GM21737 (cell line): ENCODE measurements at regions not wholly inside any gene's neighbourhood (a gene's known extent, or its start where the extent isn't known, plus 50 kb on each side); places are given as distances from the start of the nearest gene placed in this dataset.
"Not testable (repeated sequence)": the region's sequence is repeated elsewhere in the genome, so short reads cannot be mapped to it uniquely, and the experiment has no call there.

ENCODE experiments used
- ATAC-seq: cut with Tn5 transposase; IDR thresholded peaks from one replicate; pipeline ENCODE4 v1.9.1; 2021; ENCODE audit warnings: mild to moderate bottlenecking, moderate library complexity; ENCODE audit not compliant: unreplicated experiment

DNA sequence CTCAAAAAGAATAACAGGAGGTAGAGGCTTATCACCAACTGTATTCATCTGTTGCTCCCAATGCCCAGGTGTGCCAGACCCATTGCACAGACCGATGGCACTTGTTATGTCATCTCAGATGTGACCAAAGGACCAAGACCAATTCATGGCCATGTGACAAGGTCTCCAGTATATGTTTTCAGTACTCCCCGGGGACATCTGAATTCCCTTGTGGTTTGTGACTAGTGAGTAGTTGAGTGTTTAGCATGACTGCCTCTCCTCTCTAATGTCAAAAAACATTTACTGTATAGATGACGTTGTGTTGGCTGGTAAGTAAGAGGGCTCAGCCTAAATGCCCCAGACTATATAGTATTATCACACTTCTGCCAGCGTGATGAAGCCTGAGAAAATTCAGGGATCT lies 202.1 kb upstream of the SMIM30 start:
- ATAC-seq: no peak

DNA sequence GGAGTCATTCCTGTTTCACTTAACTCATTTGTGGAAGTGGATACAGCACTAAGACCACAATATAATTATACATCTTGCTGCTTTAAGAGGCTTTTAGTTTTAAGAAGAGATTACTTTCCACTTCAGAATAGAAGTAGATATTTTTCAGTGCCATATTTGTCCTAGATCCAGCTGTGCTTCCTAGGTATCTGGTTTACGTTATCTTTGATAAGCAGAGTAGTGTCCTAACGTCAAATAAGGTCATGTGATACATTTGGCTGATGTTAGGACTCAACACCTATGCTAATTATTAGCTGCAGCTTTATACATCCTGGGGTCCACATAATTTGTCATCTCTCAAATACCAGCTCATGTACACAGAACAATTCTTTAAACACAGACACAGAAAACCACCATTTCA lies 196.2 kb upstream of the SMIM30 start:
- no peak for ATAC-seq

DNA sequence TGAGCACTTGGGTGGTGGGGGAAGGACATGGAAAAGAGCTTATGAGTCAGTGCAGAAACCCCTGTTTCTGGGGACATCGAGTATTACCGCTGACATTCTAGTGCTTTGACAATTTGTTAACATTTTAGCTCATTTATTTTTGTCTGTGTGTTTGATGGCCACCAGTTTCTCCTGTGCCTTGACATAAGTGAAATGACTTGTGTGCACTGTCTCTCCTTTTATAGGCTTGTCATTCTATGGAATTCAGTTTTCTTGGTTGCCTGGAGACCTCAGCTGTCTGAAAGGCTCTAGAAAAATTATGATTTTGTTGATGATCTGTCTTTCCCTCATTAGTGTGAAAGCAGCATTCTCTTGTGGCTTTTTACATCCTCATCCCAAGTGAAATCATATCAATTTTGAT lies 190.0 kb upstream of the SMIM30 start:
- ATAC-seq: no peak

DNA sequence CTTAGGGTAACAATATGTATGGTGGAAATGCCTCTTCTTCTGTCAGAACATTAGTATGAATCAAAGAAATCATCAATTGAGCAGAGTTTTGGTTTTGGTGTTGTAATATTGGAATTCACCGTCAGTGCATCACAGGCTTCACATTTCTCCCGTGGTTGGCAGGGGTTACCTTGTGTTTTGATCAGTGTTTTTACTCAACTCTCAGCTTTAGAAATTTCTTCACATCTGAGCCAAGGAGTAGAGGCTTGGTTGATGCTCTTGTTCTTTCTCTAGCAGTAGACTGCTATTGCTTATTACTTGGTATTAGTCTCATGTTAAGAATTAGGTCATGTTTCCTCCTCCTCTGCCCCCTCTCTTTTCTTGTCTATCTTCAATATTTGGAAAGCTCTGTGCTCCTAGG lies 188.8 kb upstream of the SMIM30 start:
- ATAC-seq: no peak

DNA sequence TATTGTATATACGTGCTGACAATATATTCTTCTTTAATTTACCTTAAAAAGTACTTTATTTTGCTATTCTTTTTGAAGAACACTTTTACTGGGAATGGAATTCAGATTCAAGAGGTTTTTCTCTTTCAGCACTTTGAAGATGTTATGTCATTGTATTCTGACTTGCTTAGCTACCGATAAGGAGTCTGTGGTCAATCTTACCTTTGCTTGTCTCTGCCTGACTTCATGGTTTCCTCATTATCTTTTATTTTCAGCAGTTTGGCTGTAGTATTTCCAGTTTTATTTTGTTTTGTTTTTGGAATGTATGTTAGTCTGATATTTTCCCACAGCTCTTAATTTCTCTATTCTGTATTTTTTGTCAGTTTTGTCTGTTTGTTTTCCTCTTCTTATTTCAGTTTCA lies 187.9 kb upstream of the SMIM30 start:
- no peak for ATAC-seq

DNA sequence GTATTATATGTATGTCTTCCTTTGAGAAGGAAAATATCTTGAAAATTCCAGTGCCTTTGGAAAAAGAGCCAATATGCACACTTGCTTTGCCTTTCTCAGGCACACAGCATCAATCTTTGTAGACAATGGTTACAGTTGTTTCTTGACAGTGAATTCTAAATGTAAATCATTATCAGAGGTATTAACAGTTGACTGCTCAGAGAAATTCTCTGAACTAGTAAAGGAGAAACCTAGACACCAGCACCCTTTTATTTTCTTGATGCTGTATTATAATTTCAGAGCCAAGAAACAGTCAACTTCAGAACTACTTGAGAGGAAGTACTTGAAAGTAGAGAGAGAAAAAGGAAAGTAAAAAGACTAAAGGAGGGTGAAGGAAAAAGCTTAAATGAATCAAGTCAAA lies 185.8 kb upstream of the SMIM30 start:
- ATAC-seq: no peak

DNA sequence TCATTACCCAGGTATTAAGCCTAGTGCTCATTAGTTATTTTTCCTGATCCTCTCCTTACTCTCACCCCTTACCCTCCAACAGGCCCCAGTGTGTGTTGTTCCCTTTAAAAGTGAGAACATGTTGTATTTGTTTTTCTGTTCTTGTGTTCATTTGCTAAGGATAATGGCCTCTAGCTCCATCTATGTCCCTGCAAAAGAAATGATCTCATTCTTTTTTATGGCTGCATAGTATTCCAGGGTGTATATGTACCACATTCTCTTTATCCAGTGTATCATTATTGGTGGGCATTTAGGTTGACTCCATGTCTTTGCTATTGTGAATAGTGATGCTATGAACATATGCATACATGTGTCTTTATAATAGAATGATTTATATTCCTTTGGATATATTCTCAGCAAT lies 185.0 kb upstream of the SMIM30 start:
- ATAC-seq: not testable (repeated sequence)

DNA sequence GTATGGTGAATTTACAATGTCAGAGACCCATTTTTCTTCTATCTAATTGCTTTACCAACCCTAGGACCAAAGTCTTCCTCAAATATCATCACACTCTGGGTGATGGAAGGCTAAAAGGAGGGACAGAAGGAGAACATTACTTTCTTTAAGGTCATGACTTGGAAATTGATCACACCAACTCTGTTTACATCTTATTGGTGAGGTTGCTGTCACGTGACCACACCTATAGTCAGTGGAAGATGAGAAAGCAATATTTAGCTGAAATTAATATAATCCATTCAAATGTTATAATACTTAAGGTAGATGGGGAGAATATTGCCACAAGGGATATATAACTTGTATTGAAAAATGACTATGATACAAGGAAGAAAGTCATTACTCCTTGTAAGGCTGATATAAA lies 183.6 kb upstream of the SMIM30 start:
- ATAC-seq: no peak

DNA sequence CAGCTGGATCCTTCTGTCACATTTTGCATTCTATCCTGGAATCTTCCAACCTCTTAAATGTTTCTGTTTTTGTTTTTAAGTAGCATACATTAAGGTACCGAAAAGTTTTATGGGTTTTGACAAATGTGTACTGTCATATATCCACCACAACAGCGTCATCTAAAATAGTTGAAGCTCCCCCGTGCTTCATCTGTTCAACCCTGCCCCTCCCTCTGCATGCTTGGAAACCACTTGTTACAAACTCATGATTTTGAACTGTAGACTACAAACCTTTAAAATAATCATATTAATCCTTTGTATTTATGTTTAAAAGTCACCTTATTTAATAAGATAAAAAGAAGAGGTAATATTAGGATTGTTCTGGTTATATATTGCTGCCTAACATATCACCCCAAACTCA lies 182.8 kb upstream of the SMIM30 start:
- ATAC-seq: no peak

DNA sequence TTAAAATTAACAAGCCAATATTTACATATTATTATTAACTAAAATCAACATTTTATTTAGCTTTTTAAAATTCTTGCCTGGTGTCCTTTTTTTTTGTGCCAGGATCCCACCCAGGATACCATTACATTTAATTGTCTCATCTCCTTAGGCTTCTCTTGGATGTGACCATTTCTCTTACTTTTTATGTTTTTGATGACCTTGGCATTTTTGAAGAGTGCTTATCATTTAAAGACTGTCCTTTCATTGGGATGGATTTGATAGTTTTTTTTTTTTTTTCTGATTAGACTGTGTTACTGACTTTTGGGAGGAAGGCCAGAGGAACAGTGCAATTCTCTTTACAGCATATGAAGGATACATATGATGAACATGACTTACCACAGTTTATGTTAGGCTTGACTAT lies 181.4 kb upstream of the SMIM30 start:
- ATAC-seq: no peak

DNA sequence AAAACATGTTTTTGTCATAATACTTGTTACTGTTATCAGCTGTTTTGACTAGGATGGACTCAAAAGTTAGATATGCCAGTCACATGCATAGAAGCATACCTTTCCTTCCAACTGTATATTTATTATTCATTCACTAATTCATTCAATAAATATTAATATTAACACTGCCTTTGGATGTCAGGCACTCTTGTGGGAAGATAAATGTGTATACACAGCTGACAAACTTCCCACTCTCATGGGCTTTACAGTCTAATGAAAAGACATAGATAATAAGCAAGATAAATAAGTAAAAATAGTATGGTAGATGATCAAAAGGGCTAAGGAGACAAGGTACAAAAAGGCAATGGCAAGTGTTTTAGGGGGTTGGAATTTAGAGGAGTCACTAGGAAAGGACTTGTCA lies 180.1 kb upstream of the SMIM30 start:
- ATAC-seq: no peak

DNA sequence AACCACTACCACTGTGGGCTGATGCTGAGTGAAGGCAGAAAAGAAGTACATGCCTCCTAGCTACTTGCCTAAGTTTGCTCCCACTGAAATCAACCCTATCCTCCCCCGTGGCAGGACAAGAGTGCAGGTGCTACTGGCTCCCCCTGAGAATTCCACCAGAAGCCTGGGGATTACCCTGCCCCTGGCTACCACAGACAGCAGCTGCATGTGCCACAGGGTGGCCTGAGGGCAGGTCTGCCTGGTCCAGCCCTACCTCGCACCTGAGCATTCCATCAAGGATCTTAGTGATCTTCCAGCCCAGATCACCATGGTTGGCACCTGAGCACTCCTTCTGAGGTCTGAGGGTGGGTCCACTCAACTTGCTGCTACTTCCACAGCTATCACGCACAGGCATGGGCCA lies 176.4 kb upstream of the SMIM30 start:
- ATAC-seq: no peak

DNA sequence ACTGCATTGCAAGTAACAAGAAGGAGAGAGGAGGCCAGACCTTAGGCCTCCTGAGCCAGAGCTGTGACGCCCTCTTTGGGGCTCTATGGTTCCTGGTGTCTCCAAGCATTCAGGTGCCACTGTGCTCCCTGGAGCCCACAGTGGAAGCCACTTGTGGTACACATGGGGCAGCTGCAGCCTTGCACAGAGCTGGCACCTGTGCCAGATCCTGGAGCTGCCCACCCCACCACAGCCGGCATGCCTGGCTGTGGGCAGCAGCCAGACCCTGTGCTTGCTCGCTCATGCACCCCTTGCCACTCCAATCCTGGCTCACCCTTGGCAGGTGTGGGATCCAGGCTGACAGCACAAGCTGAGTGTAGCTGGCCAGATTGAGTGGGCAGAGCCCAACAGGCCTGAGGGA lies 173.8 kb upstream of the SMIM30 start:
- no peak for ATAC-seq

DNA sequence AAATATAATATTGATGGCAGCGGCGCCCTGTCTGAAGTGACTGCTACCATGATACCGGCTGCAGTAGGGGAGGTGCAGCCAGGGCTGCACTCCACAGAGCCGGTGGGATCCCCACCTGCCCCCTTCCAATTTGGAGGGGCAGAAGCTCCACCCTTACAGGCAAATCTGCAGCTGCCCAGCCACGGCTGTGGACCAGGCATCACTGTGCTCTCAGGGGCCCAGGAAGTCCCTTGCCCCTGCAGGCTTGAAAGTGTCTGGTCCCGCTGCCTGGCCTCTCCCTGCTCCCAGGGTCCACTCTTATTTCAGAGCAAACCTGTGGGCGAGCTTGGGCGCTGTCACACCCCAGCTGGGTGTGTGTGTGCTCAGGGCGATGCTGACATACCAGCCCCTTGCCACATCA lies 172.7 kb upstream of the SMIM30 start:
- ATAC-seq: no peak

DNA sequence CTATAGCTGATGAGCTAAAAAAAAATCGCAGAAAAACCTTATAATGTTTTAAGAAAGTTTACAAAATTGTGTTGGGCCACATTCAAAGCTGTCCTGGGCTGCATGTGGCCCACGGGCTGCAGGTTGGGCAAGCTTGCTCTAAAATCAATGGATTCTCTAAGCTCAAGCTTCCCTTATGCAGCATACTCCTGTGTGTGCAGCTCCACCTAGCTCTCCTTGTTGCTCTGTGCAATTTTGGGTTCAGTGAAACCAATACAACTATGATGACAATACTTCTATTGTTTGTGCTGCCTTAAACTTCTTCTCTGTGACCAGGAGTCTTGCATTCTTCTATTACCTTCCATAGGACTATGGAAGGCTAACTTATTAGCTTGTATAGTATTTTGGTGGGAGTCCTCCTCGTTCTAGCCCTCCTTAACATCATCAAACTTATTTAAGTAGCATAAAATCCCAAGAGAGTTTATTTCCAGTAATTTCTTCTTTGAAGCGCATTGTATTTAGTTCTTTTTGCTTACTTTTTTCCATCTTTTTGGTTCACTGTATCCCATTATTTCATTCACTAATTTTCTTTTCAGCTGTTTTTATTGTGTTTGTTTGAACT lies 170.9 kb upstream of the SMIM30 start:
- peak; percentile 68 for ATAC-seq

DNA sequence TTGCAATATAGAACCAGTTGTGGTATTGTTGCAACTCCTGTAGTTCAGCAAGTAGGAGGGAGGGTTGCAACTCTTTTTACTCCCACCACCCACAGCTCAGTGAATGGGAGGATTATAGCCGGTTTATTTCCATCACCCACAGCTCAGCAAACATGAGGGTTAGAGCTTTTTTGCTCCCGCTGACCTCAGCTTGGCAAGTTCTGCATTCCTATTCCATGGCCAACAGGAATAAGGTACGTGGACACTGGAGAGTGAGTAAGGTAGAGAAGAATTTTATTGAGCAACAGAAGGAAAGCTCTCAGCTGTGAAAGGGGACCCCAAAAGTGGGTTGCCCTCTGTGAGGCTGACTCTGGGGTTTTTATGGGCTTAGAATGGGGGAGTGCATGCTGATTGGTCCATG lies 167.1 kb upstream of the SMIM30 start:
- ATAC-seq: no peak

DNA sequence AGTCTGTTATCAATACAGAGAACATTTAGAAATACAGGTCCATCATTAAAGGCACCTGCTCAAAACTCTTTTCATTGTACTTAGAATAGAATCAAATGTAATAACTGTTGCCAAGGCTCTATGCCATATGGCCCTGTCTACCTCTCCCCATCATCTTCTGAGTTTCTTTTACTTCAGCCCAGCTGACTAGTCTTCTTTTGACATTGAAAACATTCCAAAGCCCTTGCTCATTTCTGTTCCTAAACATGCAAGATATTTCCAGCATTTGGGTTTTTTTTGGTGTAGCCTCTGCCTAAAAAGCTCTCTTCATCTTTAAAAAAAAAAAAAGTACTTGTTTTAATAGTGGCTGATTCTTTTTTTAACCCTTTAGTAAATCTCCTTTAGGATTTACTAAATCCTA lies 165.5 kb upstream of the SMIM30 start:
- ATAC-seq: no peak

DNA sequence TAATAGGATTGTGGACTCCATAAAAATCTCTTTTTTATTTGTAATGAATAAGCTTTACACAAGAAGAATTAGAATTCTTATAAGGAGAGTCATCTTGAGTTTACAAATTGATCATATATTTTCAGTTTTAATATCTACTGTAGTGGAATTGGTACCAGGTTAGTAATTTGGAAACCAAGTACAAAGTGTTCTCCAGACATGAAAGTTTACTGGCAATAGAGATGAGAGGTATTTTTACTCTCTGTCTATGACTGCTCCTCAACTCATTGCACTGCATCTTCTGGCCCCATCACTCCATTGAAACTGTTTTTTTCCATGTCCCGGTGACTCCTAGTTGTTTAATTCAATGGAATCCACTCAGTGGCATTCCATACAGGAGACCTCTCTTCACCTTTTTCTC lies 164.5 kb upstream of the SMIM30 start:
- no peak for ATAC-seq

DNA sequence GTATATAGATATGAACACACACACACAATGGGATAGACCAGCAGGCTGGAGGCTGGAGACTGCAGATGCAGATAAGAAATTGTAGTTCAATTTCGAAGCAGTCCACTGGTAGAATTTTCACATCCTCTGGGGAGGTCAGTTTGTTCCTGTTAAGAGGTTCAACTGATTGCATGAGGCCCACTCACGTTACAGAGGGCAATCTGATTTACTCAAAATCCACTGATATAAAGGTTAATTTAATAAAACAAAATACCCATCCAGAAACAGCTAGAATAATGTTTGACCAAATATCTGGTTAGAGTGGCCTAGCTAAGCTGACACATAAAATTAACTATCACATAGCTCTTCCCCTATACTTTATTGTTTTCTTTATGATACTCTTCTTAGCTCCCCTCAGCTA lies 162.9 kb upstream of the SMIM30 start:
- no peak for ATAC-seq

DNA sequence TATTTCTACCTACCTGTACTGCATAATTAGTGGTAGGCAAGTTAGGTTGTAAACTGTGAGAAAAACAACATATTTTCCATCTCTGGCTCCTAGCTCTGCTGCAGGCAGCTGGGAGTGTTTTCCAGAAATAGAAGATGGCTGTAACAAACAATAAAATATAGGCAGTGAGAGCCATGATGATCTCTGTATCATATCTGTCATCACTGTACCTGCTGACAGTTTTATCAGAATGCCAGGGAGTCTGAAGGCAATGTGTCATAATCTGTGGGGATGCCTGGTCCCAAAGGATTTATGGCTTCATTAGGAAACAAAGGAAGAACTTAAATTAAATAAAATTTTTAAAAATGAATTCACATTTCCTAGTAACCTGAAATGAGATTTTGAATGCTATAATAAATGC lies 160.9 kb upstream of the SMIM30 start:
- no peak for ATAC-seq

DNA sequence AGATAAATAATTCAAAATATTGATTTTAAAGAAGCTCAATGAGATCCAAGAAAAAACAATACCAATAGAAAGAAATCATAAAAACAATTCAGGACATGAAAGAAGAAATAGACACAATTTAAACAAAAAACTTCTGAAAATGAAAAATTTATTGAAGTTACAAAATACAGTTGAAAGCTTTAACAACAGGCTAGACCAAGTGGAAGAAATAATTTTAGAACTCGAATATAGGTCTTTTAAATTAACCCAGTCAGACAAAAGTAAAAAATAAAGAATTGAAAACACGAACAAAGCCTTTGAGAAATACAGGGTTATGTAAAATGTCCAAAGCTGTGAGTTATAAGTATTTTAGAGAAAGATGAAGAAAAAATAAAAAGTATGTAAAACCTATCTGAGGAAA lies 152.4 kb upstream of the SMIM30 start:
- ATAC-seq: no peak

DNA sequence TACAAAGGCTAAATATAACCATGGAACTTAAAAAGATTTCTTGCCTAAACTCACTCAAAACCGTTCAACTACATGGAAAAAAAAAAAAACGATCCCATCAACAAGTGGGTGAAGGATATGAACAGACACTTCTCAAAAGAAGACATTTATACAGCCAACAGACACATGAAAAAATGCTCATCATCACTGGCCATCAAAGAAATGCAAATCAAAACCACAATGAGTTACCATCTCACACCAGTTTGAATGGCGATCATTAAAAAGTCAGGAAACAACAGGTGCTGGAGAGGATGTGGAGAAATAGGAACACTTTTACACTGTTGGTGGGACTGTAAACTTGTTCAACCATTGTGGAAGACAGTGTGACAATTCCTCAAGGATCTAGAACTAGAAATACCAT lies 151.2 kb upstream of the SMIM30 start:
- ATAC-seq: not testable (repeated sequence)

DNA sequence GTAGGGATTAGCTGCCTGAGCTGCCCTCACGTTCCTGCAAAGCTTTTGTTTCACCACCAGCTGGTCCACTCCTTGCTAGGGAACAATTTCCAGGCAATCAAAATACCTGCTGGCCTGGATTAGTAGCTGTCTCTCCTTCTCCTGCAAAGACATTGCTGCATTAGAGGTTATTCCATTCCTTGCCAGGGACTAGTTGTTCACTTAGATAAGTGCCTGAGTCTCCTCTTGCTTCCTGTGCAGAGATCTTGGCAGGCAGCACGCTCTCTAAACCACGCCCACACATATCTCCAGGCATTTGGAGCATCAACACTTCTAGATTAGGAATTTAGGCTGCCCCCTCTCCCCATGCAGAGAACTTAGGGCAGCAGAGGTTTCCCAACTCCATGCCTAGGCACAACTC lies 150.4 kb upstream of the SMIM30 start:
- no peak for ATAC-seq

DNA sequence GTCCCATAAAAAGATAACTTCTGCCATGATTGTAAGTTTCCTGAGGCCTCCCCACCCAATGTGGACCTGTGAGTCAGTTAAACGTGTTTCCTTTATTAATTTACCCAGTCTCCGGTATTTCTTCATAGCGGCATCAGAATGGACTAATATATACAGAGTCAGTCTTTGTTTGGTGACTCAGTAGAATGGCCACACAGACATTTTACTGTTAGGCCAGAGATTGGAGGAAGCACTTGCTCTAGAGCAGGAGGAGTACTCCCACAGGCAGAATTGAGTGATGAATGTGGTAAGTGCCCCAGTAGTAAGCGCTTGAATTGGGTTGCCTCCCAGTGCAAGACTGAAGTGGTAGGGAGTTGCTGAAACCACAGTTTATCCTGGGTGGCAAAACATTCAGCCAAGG lies 149.5 kb upstream of the SMIM30 start:
- ATAC-seq: no peak
